NCI-H128 (cell line): ENCODE measurements at regions not wholly inside any gene's neighbourhood (a gene's known extent, or its start where the extent isn't known, plus 50 kb on each side); places are given as distances from the start of the nearest gene placed in this dataset.

Source experiments
- DNase-seq: peaks from one replicate; lab custom pipeline; 2025; ENCODE audit not compliant: unreplicated experiment; lab: John Stamatoyannopoulos, UW

DNA sequence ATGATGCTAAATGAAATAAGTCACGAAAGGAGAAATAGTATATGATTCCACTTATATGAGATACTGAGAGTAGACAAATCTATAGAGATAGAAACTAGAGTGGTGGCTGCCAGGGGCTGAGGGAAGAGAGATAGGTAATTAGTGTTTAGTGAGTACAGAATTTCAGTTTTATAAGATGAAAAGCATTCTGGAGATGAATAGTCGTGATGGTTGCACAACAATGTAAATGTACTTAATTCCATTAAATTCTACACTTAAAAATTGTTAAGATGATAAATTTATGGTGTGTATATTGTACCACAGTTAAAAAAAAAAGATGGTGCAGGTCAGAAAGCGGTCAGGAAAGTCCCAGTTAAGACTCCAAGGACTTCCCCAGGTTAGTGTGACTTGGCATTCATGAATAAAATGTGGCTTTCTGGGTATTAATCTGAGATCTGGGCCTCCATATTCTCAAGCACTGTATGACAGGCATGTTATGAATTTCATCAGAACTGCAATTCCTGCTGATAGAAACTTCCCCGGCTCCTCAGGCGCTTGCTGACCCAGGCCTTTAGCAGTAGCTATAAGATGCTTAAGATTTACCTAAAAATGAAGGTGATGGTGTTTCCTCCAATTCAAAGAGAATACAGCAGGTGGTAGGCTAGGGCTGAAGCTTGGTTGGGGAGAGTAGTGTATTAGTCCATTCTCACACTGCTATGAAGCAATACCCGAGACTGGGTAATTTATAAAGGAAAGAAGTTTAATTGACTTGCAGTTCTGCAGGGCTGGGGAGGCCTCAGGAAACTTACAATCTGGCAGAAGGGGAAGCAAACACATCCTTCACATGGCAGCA lies 115.3 kb upstream of the SOX9 start:
- no peak for DNase-seq

DNA sequence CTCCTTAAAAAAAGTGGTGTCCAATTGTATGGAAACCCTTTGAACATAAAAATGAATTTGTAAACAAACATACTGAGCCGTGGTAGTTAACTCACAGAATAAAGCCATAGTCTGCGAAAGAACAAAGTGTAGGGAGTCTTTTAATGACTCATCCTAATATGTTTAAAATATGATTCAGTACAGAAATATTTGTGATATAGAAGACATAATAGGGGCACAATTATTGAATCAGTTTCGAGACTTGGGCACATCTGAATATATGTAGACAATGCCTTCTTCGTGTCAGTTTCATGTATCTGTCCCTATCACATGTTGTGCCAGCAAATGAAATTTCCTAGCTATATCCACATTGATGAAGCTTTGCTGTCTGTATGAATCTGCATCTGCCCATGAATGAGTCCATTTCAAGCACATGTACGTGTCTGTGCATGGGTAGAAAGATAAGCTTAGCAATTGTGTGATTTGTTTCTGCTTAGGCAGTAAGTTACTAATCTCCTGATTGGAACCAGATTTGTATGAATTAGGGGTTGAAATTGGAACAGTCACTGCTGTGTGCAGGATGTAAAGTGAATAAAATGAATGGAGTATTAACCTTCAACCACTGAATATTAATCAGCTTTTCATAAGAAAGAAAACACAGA lies 112.5 kb upstream of the SOX9 start:
- no peak for DNase-seq

DNA sequence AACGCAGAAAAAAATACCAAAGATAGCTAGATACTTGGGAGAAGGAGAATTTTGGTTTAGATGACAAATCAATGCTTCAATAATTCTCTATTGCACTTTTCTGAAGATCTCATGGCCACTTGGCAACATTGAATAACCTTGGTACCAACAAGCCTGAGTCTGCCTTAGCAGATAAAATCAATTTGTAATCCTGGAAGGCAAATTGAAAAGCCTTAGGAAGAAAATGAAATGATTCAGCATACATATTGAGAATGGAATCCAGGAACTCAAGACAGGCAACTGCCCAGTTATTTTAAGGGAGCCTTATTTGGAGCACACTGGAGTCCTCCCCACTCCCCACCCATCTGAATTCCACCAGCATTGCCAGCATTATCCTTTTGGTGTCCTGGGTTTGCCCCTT lies 109.3 kb upstream of the SOX9 start:
- DNase-seq, result no peak

DNA sequence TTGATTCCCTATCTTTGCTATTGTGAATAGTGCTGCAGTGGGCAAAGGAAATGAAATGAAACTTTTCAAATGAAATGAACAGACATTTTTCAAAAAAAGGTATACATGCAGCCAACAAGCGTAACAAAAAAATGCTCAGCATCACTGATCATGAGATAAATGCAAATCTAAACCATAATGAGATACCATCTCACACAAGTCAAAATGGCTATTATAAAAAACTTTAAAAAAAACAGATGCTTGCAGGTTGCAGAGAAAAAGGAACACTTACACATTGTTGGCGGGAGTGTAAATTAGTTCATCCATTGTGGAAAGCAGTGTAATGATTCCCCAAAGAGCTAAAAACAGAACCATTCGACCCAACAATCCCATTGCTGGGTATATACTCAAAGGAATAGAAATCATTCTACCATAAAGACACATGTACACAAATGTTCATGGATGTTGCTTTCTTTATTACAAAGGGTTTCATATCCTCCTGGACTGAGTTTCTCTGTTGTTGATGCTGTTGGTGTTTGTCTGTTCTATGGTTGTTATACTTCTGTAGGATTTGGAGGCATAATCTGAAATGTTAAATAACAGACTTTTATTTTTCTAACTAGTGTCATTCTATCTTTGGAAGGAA lies 99.3 kb upstream of the SOX9 start:
- DNase-seq, result no peak

DNA sequence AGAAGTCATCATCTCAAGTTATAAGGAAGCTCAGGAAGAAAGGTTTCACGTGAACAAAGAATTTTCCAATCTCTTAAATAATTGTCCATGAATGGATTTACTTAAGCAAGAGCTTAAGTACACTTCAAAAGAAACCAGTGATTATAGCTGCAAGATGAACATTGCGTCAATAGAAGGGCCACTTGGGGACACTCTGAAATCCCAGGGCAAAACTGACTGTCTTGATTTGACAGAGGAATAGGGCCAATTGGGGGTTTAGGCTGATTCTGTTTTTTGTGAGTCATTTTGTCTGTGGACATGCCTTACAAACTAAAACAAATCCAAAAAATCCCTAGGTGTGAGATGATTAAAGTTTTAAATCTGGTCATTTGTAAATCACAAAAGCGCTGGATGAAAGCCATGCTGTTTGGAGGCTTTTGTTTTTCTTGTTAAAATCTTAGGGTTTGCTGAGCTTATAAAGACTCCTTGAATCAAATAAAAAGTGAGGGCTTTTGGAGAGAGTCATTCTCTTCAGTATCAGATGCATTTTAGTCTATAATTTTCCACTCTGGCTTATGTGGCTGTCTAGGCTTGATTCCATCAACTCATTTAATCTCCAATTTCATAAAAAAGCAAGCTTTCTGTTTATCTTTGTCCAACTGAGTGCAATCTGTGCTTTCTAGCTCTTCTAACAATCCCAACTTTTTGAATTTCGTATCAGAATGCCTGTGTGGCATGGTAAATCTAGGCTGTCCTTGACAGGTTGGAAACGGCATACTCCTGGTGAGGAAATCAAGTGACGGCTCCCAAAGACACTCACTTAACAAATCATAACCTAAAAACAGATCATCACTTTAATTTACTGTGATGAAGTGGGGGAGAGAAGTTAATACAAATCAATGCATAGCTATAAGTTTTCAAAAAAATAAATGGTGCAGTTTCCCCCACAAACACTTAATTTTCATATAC lies 98.2 kb upstream of the SOX9 start:
- no peak for DNase-seq

DNA sequence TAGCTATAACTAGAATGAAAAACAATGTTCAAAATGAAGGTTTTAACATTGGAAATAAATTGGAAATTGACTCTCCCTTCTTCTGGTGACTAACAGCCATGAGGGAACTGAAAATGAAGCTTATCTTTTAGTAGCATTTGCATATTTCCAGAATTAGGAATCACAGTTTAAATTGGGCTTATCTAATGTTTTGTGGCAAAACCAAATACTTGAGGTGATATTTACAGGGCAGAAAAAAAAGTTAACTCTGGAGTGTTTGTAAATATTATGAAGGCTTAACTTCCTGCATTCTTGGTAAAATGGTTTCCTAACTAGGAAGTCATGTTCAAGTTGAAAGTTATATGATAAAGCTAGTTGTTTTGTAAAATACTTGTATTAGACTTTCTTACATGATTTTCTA lies 96.4 kb upstream of the SOX9 start:
- no peak for DNase-seq

DNA sequence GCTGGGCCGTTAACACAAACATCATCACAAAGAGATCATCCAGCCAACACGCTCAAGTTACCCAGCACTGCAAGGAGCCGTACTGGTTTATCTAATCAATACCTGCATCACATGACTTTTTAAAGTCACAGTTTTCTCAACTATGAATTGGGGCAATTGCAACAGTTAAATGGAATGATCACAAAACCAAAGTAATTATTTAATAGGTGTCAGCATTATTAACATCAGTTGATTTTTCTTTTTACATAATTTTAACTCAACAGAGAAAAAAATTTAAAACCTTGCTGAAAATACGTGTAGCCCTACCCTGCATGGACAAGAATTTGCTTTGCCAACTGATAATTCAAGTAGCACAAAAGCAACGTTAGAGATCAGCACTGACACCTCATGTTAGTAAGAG lies 95.7 kb upstream of the SOX9 start:
- DNase-seq, result no peak

DNA sequence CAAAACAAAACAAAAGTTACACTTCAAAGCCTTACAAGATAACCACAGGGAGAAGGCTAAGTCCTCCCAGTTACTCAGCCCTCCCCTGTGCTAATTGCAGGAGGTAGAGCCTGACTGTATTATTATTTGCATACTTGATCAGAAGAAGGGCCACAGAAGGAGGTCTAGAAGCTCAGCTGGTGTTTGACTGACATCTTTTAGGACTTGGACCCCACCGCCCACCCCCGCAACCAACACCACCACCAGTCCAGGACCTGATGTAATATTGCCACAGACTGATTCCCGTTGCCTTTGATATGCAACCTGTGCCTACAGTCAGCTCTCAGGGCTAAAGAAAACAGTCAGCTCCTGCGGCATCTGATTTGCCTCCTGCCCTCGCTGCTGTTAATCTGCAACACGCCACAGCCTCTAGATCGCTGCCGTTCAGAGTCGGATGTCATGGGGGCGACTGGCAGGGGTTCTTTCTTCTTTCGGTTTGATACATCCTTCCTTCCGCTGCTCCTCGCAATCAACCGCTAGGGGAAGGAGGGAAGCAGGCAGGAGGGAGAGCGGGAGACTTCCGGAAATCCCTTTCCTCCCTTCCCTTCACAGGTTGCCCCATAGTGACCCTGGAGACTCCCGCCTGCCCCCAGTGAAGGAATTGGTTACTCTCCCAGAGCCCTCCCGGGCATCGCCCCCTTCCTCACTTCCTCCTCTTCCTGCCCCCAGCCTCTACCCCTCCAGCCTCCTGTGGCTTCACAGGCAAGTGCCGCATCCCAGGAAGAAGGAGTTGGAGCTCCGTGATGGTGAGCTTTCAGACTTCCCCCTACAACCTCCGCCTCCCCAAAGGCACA lies 90.5 kb upstream of the SOX9 start:
- DNase-seq, result no peak

DNA sequence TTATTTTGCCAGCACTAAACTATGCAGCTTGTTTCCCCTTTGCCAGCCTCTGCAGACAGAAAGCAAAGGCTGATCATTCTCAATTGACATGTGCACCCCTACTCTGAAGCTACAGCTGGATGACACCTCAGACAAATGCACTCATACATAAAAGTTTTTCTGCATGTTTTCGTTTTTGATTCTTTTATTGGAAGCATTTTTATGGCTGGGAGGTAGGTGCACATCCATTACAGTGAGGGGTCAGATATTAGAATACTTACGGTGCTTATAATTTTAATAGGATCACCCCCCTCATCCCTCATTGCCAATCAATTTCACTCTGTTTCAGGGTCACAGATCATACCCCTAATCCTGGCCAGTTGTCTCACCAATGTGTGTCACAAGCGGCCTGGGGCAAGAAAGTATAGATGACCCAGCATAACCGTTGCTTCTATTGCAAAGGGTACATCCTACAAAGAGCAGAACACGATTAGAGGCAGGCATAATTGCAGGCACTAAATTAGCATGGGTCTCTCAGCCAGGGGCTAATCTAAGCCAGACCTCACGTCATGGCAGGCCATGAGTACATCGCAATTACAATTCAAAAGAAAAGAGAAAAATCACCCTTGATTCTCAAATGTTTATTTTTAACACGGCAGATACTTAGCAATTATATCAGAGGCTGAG lies 89.5 kb upstream of the SOX9 start:
- DNase-seq, result no peak

DNA sequence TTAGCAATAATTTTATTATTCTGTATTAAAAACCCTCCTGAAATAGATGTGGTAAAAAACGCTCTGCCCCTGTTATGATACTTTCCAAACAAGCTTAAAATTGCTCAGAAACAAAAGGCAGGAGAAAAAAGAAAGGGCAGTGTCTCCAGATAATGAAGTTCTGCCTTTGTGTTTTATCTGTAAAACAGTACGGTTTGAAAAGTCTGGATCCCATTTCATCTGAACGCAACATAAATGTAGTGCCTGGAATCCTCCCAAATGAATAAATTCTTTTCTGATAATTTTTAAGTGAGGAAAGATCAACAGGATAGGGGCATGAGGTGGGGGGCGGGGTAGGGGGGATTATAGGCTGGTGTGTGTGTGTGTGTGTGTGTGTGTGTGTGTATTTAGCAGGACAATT lies 87.5 kb upstream of the SOX9 start:
- no peak for DNase-seq

DNA sequence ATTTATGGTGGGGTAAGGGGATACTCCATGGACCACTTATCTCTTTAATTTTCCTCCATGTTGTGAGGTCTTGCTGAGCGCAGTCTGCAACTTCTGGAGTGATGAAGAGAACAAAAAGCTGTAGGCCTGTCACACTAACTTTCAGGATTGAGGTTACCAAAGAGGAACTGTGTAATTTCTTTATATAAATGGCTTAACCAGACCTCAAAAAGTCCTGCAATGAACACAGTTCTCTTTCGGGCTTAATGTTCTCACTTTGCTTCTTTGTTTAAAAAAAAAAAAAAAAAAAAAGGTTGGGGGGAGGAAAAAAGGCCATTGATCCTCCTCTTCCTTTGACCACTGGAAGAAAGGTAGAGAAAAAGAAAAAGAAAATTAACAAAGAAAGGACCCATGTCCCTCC lies 86.8 kb upstream of the SOX9 start:
- DNase-seq, result no peak

DNA sequence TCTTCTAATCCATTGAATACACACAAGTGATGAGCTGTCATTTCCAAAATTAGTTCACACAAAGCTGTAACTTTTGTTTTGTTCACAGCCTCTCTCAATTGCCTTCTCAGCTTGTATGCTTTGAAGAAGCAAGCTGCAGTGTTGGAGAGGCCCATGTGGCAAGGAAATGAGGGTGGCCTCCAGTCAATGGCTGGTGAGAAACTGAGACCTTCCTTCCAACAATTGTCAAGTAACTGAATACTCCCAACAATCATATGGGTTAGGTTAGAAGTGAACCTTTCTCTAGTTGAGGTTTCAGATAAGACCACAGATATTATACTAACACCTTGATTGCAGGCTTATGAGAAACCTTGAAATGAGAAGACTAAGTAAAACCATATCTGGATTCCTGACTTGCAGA lies 82.4 kb upstream of the SOX9 start:
- no peak for DNase-seq

DNA sequence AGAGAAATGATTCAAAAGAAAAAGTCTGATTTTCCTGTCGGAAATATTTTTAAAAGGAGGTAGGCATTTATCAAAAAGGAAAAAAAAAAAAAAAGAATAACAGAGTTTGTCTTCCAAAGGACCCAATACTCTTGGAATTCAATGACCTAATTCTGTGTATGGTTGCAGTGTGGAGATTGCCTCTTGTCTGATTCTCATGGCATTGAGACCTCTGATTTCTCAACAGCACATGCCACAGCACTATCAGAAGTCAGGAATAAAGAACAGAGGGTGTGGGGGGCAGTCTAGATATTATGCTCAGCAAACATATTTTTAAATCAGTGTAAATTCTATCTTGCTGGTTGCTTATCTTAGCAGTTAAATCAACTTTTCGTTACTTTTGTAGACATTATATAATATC lies 81.3 kb upstream of the SOX9 start:
- DNase-seq, result no peak

DNA sequence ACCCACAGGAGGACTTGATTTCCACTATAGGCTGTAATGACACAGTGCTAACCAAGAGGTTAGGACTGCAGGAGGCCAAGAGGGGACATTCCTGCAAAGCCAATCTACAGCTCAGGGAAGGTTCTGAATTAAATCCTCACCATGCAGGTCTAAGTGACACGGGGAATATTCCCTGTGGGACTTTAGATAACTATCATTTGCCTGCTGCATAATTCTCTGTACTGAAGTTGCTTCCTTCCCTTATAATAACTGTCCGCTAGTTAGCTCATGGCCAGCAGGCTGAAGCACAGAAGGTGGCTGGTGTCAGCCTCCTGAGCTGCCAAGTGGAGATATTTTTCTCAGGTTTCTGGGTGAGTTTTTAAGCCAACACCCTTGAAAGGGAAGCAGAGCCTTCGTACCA lies 74.6 kb upstream of the SOX9 start:
- no peak for DNase-seq

DNA sequence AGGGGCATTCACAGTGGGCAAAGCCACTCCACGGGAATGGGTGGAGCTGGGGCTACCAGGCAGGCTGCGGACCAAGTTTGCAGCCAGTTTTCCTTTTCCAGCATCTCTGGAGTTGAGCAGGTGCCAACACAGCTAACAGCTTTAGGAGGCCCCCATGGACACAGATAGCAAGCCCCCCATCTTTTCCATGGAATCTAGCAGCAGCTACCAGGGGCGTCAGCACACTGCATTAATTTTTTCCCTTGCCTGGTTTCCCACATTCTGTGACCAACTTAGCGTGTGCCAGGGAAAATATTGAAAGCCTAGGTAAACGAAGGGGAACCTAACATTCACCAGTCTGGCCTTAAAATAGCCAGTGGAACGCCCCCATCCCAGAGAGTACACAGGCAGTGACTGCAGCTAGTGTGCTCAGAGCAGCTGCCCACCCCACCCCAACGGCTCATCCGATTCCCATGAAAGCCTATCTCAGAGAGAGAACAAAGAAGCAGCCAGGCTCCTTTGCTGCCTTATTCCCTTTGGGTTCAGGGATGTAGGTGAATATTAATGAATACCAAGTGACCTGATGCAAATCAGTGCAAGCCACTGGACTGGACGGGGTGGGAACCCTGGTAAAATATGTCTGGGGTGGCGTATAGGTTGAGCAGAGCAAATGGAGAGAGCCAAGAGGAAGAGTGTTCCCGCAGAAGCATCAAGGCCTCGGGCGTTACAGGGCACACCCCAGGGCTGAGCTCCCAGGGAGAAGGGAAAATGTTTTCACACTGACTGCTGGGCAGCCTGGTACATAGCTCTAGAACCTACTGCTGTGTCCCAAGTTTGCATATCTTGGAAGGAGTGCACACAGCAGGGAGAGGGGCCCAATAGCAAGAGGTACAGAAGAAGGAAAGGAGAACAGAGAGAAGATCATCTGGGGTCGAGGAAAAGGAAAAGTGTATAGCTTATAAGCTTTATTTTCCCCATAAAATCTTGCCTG lies 73.9 kb upstream of the SOX9 start:
- no peak for DNase-seq

DNA sequence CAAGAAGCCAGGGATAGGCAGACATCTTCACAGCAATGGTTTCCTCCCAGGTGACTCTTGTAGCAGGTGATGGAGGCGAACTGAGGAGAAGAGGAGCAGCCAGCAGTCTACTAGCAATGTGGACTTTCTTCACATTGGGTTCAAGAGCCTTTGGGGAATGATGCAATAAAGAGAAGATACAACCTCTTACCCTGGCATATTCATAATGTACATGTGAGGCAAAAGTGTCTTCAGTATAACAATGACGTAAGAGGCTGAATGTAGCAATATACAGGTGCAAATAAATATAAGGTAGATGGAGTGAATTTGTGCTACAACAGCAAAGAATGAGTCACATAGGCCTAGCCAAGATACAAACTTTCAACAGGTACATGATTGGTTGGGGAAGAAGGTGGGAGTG lies 70.9 kb upstream of the SOX9 start:
- no peak for DNase-seq

DNA sequence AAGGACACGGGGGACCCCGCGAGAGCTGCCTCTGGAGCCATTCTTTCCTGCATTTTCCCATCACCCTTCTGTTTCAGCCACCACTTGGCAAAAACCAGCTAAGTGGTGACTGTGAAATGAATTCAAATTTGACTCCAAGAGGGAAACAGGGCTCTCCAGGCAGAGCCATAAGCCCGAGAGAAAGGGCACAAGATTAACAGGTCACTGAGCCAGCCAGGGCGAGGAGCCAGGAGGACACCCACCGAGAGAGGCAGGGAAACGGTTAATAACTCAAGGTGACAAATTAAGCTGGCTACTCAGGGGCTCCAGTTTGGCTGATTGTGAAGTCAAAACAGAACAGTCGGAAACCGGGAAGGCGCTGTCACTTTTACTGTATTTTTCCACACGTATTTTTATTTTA lies 67.8 kb upstream of the SOX9 start:
- DNase-seq, result no peak

DNA sequence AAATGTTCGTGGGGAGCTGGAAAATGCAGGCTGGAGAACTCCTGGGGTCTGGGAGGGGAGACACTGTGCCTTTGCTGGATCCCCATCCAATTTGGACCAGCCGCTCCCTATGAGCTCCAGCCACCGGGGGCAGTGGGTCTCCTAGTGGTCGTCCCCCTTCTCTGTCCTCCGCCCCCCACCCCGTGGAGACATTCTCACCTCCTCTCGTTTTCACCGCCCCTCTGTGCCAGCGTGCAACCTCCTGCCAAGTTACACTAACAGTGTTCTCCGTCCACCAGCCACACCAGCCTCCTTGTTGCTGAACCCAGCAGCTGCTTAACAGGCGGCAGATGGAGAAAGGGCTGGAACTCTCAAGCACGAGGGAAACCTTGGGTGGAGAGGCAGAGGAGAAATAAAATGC lies 67.4 kb upstream of the SOX9 start:
- DNase-seq, result no peak

DNA sequence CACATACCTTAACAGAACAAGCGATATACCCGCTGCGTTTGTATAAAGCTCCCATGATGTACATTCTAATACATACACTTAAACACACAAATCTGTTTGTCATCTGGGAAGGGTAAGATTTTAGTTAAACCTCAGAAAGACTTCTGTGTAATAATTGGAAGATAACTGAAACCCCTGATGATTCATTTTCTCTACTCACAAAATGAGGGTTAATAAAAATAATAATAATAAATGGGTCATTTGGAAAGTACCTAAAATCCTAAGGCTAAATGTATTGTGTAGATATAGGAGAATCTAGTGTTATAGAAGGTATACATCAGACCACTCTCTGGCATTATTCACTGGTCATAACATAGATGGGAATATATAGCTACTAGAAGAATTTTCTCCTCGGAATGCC lies 64.7 kb upstream of the SOX9 start:
- no peak for DNase-seq
